GM12864 (cell line): ENCODE measurements at regions not wholly inside any gene's neighbourhood (a gene's known extent, or its start where the extent isn't known, plus 50 kb on each side); places are given as distances from the start of the nearest gene placed in this dataset.

Source experiments
- DNase-seq: peaks from one replicate; pipeline ENCODE4 v3.0.0-alpha.2; 2011; ENCODE audit warnings: low read depth
- H3K4me3 ChIP-seq: 2 replicates; pipeline ENCODE4 v1.5.1; 2011; ENCODE audit warnings: mild to moderate bottlenecking, low read depth, low read length, control low read depth
- TF ChIP-seq, protein P1 (sequence below): IDR thresholded peaks from 2 replicates; pipeline ENCODE4 v1.5.1; 2011; ENCODE audit warnings: low read depth, mild to moderate bottlenecking, moderate library complexity, low read length, control low read depth, inconsistent platforms; ENCODE audit errors: missing control alignments

DNA sequence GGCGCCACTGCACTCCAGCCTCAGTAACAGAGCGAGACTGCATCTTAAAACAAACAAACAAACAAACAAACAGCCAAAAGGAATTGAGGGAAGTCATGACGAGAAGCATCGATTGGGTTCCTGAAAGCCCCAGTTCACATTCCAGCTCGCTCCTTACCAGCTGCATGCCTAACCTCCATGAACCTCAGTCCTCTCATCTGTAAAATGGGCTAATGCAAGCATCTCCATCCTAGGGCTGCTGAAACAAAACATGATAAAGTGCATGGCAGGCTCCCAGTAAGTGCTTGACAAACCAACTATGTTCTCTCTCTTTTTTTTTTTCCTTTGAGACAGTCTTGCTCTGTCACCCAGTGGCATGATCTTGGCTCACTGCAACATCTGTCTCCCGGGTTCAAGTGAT, 79.7 kb upstream of the DISP3 start:
- TF ChIP-seq, protein P1, sequence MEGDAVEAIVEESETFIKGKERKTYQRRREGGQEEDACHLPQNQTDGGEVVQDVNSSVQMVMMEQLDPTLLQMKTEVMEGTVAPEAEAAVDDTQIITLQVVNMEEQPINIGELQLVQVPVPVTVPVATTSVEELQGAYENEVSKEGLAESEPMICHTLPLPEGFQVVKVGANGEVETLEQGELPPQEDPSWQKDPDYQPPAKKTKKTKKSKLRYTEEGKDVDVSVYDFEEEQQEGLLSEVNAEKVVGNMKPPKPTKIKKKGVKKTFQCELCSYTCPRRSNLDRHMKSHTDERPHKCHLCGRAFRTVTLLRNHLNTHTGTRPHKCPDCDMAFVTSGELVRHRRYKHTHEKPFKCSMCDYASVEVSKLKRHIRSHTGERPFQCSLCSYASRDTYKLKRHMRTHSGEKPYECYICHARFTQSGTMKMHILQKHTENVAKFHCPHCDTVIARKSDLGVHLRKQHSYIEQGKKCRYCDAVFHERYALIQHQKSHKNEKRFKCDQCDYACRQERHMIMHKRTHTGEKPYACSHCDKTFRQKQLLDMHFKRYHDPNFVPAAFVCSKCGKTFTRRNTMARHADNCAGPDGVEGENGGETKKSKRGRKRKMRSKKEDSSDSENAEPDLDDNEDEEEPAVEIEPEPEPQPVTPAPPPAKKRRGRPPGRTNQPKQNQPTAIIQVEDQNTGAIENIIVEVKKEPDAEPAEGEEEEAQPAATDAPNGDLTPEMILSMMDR: no peak
- H3K4me3 ChIP-seq: no peak overlapping the region
- no peak for DNase-seq

DNA sequence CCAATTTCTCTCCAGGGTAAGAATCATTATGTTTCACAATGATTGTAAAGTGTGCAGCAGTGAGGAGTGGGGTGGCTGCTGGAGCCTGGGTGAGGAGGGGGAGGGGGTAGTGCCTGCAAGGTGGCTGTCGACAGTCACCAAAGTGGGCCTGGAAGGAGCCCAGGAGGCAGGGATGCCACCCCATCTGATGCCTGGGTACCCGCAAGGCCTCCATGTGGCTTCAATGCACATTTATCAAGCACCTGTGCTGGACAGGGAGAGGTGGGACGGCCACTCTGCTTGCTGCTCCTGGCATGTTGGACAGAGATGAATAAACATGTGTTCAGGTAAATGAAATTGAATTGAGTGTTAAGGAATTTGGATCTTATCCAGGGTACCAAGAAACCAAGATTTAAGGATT, 78.8 kb upstream of the DISP3 start:
- TF ChIP-seq, protein P1: no peak
- H3K4me3 ChIP-seq: no peak overlapping the region
- DNase-seq: no peak

DNA sequence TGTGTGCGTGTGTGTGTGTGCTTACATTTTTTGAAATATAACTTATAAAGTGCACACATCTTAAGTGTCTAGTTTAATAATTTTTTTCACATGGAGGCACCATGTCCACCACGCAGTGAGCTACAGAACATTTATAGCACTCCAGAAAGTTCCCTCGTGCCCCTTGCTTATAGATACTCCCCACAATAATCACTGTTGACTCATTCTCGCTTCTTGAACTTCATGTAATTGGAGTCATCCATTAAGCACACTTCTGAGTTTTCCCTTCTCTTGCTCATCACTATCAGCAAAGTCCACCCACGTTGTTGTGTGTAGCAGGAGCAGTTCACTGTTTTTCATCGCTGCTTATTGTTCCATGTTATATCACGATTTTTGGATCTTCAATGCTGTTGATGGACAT, 78.4 kb upstream of the DISP3 start:
- no peak overlapping the region for H3K4me3 ChIP-seq
- no peak for DNase-seq
- TF ChIP-seq, protein P1: no peak

DNA sequence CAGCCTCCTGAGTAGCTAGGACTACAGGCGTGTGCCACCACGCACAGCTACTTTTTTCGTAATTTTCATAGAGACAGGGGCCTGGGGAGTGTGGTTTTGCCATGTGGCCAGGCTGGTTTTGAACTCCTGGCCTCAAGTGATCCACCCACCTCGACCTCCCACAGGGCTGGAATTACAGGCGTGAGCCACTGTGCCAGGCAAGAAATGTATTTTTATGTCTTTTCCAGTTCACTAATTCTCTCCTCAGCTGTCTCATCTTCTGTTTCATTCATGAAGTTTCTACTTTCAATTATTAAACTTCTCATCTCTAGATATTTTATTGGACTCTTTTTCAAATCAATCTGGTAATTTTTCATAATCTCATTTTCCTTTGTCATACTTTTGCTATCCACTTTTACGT, 72.1 kb upstream of the DISP3 start:
- TF ChIP-seq, protein P1: no peak
- H3K4me3 ChIP-seq: no peak overlapping the region
- DNase-seq: no peak

DNA sequence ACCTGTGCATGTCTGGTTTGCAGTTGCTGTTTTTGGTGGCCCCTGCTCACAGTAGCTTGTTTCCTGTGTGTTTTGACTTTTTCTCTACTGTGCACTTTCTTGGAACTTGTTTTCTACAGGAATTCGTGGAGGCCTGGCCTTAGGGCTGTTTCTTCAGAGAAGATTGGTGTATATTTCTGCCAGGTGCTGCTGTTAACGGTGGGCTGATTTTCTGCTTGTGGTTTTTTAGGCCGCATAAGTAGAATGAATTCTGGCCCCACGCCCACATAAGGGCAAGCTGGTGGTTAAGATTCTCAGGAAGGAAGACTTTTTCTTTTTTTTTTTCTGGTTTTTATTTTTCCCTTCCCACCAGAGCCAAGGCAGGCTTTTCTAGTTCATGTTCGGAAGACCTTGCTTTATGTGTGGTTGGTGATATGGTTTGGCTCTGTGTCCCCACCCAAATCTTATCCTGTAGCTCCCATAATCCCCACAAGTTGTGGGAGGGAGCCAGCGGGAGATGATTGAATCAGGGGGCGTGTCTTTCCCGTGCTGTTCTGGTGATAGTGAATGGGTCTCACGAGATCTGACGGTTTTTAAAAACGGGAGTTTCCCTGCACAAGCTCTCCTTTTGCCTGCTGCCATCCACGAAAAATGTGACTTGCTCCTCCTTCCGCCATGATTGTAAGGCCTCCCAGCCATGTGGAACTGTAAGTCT, 71.5 kb upstream of the DISP3 start:
- no peak overlapping the region for H3K4me3 ChIP-seq
- TF ChIP-seq, protein P1: no peak
- peak; percentile 18 for DNase-seq

DNA sequence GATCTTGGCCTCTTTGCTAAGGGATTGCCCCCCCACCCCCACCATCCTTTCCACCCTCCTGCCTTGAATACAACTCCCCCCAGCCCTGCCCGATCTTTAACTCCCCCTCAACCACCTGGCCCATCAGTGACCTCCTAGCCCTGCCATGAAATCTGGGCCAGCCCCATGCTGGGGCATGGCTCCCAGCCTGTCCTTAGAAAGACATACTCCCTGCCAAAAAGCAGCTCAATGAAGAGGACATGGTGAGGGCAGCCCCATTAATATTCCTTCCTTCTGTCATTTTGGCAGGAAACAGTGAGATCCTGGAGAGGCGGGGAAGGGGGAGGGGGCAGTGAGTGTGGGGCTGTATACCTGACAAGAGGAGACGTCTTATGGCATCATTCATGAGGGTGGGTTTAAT, 66.8 kb upstream of the DISP3 start:
- TF ChIP-seq, protein P1: no peak

DNA sequence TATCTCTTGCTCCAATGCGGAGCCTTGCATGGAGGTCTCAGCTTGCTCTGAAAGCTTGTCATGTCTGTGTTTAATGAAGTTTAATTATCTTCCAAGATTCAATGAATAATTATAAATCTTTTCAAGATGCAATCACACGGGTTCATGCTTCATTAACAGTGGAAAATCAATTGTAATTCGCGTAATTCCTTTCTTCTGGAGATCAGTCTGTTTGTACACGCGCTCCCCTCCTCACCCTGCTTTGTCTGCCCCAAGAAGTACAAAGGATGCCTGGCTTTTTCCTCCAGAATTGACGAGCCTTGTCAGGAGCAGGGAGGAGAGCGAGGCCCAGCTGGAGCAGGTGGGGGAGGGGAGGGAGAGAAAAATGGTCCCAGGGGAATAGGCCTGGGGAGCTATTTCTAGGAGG, 65.0 kb upstream of the DISP3 start:
- TF ChIP-seq, protein P1: no peak
- H3K4me3 ChIP-seq: no peak overlapping the region
- DNase-seq: no peak

More for the DNA sequence above, 66.8 kb upstream of the DISP3 start:
- no peak overlapping the region for H3K4me3 ChIP-seq
- no peak for DNase-seq
